ENCODE measurements at regions not wholly inside any gene's neighbourhood (a gene's known extent, or its start where the extent isn't known, plus 50 kb on each side); places are given as distances from the start of the nearest gene placed in this dataset.

DNA sequence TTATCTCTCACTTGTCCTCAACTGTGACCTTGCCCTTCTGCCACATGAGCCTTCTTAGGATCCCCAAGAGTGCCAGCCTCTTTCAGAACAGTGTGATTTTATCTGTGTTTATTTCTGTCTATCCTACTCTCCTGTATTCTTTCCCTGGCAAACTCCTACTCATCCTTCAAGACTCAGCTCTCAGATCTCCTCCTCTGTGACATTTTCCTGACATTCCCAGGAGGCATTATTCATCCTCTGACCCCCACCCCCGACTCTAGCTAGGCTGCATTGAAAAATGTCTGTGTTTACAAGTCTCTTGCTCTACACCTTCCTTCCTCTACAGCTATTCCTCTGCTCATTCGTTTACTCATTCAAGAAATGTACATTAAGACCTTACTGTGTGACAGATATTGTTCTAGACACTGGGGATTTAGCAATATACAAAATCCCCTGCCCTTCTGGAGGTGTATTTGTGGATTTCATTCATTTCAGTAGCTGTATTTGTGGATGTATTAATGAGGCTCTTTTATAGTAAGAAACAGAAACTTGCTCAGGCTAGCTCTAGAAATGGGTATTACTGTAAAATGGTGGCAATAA, 61.4 kb upstream of the COMTD1 start:
- no peak for TF ChIP-seq POLR2A (IDR thresholded peaks at IDR 0.05)
- TF ChIP-seq, protein P1, sequence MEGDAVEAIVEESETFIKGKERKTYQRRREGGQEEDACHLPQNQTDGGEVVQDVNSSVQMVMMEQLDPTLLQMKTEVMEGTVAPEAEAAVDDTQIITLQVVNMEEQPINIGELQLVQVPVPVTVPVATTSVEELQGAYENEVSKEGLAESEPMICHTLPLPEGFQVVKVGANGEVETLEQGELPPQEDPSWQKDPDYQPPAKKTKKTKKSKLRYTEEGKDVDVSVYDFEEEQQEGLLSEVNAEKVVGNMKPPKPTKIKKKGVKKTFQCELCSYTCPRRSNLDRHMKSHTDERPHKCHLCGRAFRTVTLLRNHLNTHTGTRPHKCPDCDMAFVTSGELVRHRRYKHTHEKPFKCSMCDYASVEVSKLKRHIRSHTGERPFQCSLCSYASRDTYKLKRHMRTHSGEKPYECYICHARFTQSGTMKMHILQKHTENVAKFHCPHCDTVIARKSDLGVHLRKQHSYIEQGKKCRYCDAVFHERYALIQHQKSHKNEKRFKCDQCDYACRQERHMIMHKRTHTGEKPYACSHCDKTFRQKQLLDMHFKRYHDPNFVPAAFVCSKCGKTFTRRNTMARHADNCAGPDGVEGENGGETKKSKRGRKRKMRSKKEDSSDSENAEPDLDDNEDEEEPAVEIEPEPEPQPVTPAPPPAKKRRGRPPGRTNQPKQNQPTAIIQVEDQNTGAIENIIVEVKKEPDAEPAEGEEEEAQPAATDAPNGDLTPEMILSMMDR (IDR thresholded peaks at IDR 0.05): no peak

Data from prostate gland (tissue), 2 donors.